Hematopoietic multipotent progenitor cell (in vitro differentiated cells): ENCODE measurements at regions not wholly inside any gene's neighbourhood (a gene's known extent, or its start where the extent isn't known, plus 50 kb on each side); places are given as distances from the start of the nearest gene placed in this dataset.

Source experiments
- DNase-seq, 3 donors: peaks; one replicate each; pipeline ENCODE4 v3.0.0-alpha.2; 2011 to 2015; ENCODE audit warnings: low read depth in 2 of 3, low spot score in 2 of 3

- DNase-seq: no peak
Measured at GRCh38 chr3:22907161-22907780, 295.9 kb upstream of the UBE2E2 start.

GRCh38 chr3:22907796-22908195 is 295.3 kb upstream of the UBE2E2 start:
- no peak for DNase-seq

- no peak for DNase-seq
Measured at GRCh38 chr3:22908989-22909507, 294.1 kb upstream of the UBE2E2 start.

- no peak for DNase-seq
Measured at GRCh38 chr3:22916933-22917332, 286.2 kb upstream of the UBE2E2 start.

- no peak for DNase-seq
Measured at GRCh38 chr3:22920006-22920405, 283.1 kb upstream of the UBE2E2 start.

GRCh38 chr3:22922317-22922716 is 280.8 kb upstream of the UBE2E2 start:
- peak in 2 of 3 donors; percentile 3 to 31 for DNase-seq

GRCh38 chr3:22923711-22924110 is 279.4 kb upstream of the UBE2E2 start:
- DNase-seq: no peak

- no peak for DNase-seq
Measured at GRCh38 chr3:22928216-22929110, 274.7 kb upstream of the UBE2E2 start.

GRCh38 chr3:22933051-22933840 is 269.9 kb upstream of the UBE2E2 start:
- DNase-seq: no peak

- no peak for DNase-seq
Measured at GRCh38 chr3:22933841-22934116, 269.3 kb upstream of the UBE2E2 start.

- no peak for DNase-seq
Measured at GRCh38 chr3:22935040-22935439, 268.1 kb upstream of the UBE2E2 start.

GRCh38 chr3:22937536-22937935 is 265.6 kb upstream of the UBE2E2 start:
- DNase-seq: no peak

- no peak for DNase-seq
Measured at GRCh38 chr3:22938739-22939138, 264.4 kb upstream of the UBE2E2 start.

GRCh38 chr3:22939349-22939748 is 263.8 kb upstream of the UBE2E2 start:
- DNase-seq: no peak

- no peak for DNase-seq
Measured at GRCh38 chr3:22940285-22940684, 262.8 kb upstream of the UBE2E2 start.

GRCh38 chr3:22942981-22943380 is 260.1 kb upstream of the UBE2E2 start:
- no peak for DNase-seq

GRCh38 chr3:22947851-22948250 is 255.3 kb upstream of the UBE2E2 start:
- no peak for DNase-seq

- no peak for DNase-seq
Measured at GRCh38 chr3:22951910-22952309, 251.2 kb upstream of the UBE2E2 start.

GRCh38 chr3:22952860-22953259 is 250.3 kb upstream of the UBE2E2 start:
- no peak for DNase-seq

- no peak for DNase-seq
Measured at GRCh38 chr3:22959593-22959992, 243.5 kb upstream of the UBE2E2 start.
